NCI-H526 (cell line): ENCODE measurements at regions not wholly inside any gene's neighbourhood (a gene's known extent, or its start where the extent isn't known, plus 50 kb on each side); places are given as distances from the start of the nearest gene placed in this dataset.
A peak's percentile ranks its signal among the peaks of the same experiment; 100 is the strongest.
"Not testable (repeated sequence)": the region's sequence is repeated elsewhere in the genome, so short reads cannot be mapped to it uniquely, and the experiment has no call there.

Source experiments
- DNase-seq, 2 experiments: peaks; one replicate each; lab custom pipeline; 2025; lab: John Stamatoyannopoulos, UW

DNA sequence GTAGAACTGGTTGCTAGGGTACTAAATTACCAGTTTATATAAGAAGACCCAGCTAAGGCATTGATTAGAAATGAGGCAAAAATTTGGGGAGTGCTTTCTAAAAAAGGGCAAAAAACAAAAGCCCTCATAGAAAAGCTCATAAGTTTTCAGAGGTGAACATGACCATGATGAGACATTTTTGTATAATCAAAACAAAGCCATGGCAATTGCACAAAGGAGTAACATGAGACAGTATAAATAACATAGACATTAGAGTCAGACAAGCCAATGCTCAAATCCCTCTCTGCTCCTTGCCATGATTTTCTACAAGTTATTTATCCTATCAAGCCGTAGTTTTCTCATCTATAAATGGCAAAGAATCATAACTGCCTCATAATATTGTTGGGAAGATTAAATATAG is 112.2 kb upstream of the ADTRP start:
- no peak for DNase-seq

DNA sequence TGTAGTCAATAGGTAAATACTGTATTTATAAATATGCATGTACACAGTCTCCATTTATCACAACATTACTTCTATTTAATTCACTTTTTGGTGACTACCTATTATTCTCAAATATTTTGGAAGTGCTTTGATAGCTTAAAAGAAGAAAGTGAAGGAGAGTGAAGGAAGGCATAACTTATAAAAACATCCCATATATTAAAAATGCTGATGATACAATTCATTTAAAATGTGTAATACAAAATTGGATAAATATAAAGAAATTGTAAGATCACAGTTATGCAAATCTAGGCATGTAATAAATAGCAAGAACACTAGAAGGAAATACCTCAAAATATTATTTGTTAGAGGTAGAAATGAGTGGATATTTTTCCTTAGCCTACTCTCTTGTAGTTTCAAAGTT is 111.6 kb upstream of the ADTRP start:
- no peak for DNase-seq

- DNase-seq = no peak
These were observed 111.0 kb upstream of the ADTRP start for GRCh38 chr6:11889572-11889971.

- no peak for DNase-seq
These were observed 110.1 kb upstream of the ADTRP start for GRCh38 chr6:11888727-11889126.

DNA sequence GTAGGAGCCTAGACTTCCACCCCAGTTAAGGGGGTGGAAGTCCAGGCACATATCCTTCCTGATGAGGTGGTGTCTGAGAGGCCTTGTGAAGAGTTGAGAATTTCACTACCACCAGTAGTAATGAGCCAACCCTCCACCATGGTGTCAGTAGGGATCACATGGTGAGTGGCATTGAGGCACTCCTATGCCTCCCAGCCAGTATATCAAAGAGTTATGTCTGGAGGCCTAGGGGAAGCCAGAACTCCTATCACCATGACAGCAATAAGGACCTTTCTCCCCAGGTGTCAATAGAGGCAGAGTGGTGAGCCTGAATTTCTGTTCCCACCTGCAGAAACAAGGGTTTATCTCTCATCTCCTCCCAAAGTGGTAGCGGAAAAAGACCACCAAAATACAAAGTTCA is 106.6 kb upstream of the ADTRP start:
- no peak for DNase-seq

GRCh38 chr6:11883471-11883870 is 104.9 kb upstream of the ADTRP start:
- not testable (repeated sequence) for DNase-seq

DNA sequence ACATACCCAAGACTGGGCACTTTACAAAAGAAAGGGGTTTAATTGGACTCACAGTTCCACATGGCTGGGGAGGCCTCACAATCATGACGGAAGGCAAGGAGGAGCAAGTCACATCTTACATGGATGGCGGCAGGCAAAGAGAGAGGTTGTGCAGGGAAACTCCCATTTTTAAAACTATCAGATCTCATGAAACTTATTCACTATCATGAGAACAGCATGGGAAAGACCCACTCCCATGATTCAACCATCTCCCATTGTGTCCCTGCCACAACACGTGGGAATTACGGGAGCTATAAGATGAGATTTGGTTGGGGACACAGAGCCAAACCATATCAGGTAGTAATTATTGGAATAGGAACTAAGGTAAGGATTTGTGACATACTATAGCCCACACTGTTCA is 101.6 kb upstream of the ADTRP start:
- not testable (repeated sequence) for DNase-seq

DNA sequence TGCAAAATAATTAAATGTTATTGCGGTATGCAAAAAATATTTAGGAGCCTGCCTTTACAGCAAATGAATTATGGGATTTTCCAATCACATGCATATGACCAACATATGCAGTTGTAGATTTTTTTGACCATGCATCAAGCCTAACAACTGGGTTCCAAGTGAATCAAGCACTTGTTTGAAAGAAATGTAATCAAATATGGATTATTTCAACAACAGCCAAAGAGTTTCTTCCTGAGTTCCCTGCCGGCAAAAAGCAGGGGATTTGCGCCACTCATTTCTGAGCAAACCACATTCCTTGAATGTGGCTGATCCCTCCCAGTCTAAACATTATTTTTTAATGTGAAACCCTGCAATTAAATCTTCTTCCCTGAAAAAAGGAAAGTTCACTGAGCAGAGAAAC is 100.1 kb upstream of the ADTRP start:
- no peak for DNase-seq

DNA sequence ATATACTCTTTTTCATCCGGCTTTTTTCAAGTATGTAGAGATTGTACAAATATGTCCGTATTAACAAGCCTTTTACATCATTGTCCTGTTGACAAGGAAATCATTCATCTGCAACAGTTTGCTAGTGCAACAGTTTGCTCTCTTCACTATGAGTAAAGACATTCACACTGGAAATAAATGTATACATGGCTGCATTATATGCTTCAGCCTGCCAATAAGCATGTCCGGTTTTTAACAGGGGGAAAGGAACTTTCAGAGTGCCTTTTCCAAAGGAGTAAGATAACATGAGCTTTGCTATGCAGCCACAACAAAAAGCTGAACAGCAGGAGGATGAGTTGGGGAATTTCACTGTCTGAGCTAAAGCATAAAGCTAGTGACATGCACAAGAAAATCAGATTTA is 99.4 kb upstream of the ADTRP start:
- no peak for DNase-seq

DNA sequence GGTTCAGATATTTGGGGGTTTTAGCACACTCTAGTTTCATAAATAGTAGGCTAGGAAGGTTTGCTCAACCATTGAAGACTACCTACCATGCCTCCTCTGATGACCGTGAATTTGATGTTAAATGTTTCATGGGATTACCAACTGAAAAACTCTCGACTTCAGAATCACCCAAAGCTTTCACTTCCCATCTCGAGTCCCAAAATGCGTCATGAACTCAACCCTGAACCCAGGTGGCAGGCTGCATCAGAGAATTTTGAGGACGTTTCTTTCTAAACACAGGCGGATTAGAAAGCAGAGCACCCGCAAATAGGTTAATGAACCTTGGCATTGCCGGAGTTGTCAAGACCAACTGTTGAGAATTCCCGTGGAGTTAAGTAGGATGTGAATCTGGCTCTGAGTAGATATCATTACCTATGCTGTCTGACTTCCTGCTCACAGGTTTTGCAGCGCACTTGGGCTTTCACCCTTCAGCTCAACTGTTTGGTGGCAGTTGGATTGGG is 98.4 kb upstream of the ADTRP start:
- no peak for DNase-seq

- DNase-seq = no peak
These were observed 96.9 kb upstream of the ADTRP start for GRCh38 chr6:11875325-11876109.

DNA sequence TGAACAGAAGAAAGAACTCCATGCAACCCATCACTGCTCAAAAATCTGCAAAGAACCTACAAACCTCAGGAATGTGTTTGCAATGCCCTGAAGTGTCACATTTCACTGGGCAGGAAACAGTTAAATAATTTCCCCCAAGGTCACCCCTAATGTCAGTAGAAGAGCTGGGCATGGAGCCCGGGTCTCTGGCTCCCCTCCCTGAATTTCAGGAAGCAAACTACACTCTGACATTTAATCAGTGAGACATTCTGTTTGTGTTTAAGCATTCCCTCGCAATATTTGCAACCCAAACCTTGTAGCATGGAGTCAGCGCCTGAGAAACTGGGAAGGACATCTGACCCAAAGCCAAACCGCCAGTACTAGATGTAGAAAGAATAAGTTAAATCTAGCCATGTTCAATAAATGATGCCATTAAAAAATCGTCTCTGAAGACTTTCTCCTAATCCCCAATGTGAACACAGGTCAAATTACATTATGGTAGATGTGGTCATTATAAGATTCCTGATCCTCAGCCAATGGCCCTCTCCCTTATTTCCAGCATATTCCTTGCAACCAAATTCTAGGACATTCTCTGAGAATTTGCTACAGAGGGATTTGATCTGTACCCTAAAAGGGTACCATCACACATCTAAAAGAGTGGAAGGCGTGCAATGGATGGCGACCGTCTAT is 91.2 kb upstream of the ADTRP start:
- no peak for DNase-seq

GRCh38 chr6:11868392-11868791 is 89.8 kb upstream of the ADTRP start:
- no peak for DNase-seq

GRCh38 chr6:11865680-11866300 is 87.2 kb upstream of the ADTRP start:
- DNase-seq = no peak

DNA sequence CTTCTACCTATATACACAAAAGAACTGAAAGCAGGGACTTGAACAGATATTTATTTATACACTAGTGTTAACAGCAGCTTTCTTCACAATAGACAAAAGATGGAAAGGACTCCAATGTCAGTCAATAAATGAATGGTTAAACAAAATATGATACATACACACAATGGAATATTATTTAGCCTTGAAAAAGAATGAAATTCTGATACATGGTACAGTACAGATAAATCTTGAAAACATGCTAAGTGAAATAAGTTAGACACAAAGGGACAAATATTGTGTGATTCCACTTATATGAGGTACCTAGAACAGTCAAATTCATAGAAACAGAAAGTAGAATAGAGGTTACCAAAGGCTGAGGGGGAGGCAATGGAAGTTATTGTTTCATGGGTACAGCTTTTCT is 79.8 kb upstream of the ADTRP start:
- no peak for DNase-seq

GRCh38 chr6:11855743-11856142 is 77.1 kb upstream of the ADTRP start:
- no peak for DNase-seq

DNA sequence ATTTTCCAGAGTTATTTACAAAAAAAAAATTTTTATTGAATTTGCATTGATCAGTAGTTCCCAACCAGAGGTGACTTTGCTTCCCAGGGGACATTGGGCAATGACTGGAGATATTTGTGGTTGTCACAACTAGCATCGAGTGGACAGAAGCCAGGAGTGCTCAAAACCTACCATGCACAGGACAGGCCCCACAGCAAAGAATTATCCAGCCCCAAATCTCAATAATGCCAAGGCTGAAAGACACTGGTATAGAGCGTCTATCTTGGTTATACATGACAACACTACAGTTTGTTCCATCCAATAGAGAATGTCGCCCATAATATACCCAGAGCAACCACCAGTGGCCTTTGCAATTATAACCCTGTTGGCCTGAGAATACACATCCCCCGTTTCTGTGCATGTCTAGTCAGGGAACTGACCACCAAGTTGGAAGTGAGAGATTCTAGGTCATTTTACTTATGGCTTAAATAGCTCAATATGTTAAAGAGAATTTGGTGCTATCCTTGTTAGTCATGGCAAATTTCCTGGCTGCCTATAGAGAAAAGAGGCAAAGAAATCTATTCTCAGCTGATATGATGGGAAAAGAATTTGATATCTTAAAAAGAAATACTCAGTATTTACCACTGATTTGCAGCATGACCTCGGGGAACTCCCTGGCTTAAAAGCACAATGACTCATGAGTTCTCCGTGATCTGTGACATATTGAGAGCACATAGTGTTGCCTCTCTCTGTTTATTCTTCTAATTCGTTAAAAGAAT is 76.0 kb upstream of the ADTRP start:
- DNase-seq = no peak

- DNase-seq = peak; percentile 75 to 80
These were observed 75.2 kb upstream of the ADTRP start for GRCh38 chr6:11853678-11854407.

- no peak for DNase-seq
These were observed 73.6 kb upstream of the ADTRP start for GRCh38 chr6:11852061-11852651.

GRCh38 chr6:11851387-11851786 is 72.8 kb upstream of the ADTRP start:
- DNase-seq = no peak
